GM23248 (cell line): ENCODE measurements at regions not wholly inside any gene's neighbourhood (a gene's known extent, or its start where the extent isn't known, plus 50 kb on each side); places are given as distances from the start of the nearest gene placed in this dataset.
A peak's percentile ranks its signal among the peaks of the same experiment; 100 is the strongest.

Source experiments
- DNase-seq: peaks from one replicate; pipeline ENCODE4 v3.0.0-alpha.2; 2015
- H2AFZ ChIP-seq: fragments of 200-600 bp; sonication (generic); 2 replicates; pipeline ENCODE4 v1.6.1; 2016; ENCODE audit warnings: antibody characterized with exemption
- H3F3A ChIP-seq: fragments of 200-600 bp; sonication (generic); 2 replicates; pipeline ENCODE4 v1.6.1; 2016; ENCODE audit warnings: mild to moderate bottlenecking, antibody characterized with exemption, mixed run types; ENCODE audit not compliant: insufficient read depth
- H3K27ac ChIP-seq: fragments of 200-600 bp; sonication (generic); 2 replicates; pipeline ENCODE4 v1.5.1; 2016; ENCODE audit warnings: mild to moderate bottlenecking
- H3K27me3 ChIP-seq: fragments of 200-600 bp; sonication (generic); replicated peaks from 2 replicates; pipeline ENCODE4 v1.6.1; 2016; ENCODE audit warnings: mild to moderate bottlenecking; ENCODE audit not compliant: insufficient read depth
- H3K36me3 ChIP-seq: fragments of 200-600 bp; sonication (generic); 2 replicates; pipeline ENCODE4 v1.6.1; 2016; ENCODE audit warnings: low read depth, mild to moderate bottlenecking
- H3K4me1 ChIP-seq: fragments of 200-600 bp; sonication (generic); 2 replicates; pipeline ENCODE4 v1.6.1; 2016; ENCODE audit warnings: mild to moderate bottlenecking; ENCODE audit not compliant: insufficient read depth
- H3K4me2 ChIP-seq: fragments of 200-600 bp; sonication (generic); one replicate; pipeline ENCODE4 v1.6.1; 2016; ENCODE audit warnings: mild to moderate bottlenecking; ENCODE audit not compliant: unreplicated experiment
- H3K4me3 ChIP-seq: fragments of 200-600 bp; sonication (generic); 2 replicates; pipeline ENCODE4 v1.5.1; 2016; ENCODE audit warnings: mild to moderate bottlenecking
- H3K79me2 ChIP-seq: fragments of 200-600 bp; sonication (generic); 2 replicates; pipeline ENCODE4 v1.6.1; 2016; ENCODE audit warnings: mild to moderate bottlenecking; ENCODE audit not compliant: insufficient read depth
- H3K9ac ChIP-seq: fragments of 200-600 bp; sonication (generic); 2 replicates; pipeline ENCODE4 v1.6.1; 2016; ENCODE audit warnings: mild to moderate bottlenecking
- H3K9me2 ChIP-seq: fragments of 200-600 bp; sonication (generic); 2 replicates; pipeline ENCODE4 v1.6.1; 2016; ENCODE audit warnings: mixed run types, mild to moderate bottlenecking, moderate library complexity; ENCODE audit not compliant: insufficient read depth
- H3K9me3 ChIP-seq: fragments of 200-600 bp; sonication (generic); one replicate; pipeline ENCODE4 v1.6.1; 2017; ENCODE audit warnings: low read depth
- H4K20me1 ChIP-seq: fragments of 200-600 bp; sonication (generic); 2 replicates; pipeline ENCODE4 v1.6.0; 2016; ENCODE audit not compliant: insufficient read depth
- EZH2 ChIP-seq: fragments of 200-600 bp; sonication (generic); IDR thresholded peaks from 2 replicates; pipeline ENCODE4 v1.6.1; 2018; ENCODE audit warnings: antibody characterized with exemption, mild to moderate bottlenecking; ENCODE audit not compliant: insufficient read depth, poor library complexity, severe bottlenecking
- EZH2phosphoT487 ChIP-seq: fragments of 200-600 bp; sonication (generic); IDR thresholded peaks from 2 replicates; pipeline ENCODE4 v1.6.1; 2018; ENCODE audit warnings: antibody characterized with exemption, moderate library complexity, mild to moderate bottlenecking, low read depth; ENCODE audit not compliant: insufficient read depth
- WGBS, 2 experiments: methylation state at CpG; one replicate each; pipeline ENCODE4 v1.1.6; 2015 to 2017; ENCODE audit warnings: low lambda C conversion rate in 2 of 2, low coverage in 1 of 2; ENCODE audit errors: missing lambda C conversion rate in 2 of 2; 5-methylcytosine and 5-hydroxymethylcytosine counted together
- in situ Hi-C: fragments of 300-500 bp; cut with MboI; formaldehyde crosslinking; loops from 2 replicates; pipeline ENCODE4 v1.15.0; 2020

DNA sequence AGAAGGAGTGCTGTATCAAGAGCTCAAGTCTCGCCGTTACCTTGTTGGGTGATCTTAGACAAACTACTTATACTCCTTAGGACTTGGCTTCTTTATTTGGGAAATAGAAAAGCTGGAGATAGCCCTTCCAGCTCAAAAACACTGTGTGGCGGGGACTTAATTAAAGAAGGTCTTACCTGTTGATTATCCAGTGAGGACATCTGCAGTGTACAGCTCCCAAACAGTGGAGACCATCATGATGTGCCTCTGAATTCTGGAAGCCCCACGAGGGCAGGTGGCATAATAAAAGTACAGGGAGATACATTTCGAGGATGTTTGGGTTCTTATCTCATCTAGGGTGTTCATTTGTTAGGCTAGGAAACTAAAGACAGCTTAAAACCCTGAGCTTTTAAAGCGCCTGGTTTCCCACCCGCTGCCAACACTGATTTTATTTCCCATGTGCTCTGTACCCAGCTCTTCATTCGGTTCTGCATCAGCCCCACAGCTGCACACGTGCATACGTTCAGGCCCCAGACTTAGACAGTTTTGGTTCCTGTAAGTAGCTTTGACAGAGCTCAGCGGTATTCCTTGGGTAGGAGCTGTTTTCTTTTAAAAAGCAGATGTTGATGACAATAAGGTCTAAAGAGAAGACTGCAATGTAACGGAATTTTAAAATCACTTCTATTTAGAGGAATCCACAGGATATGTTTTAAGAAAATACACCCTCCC, 80.5 kb upstream of the SIX2 start:
- Histone ChIP-seq H4K20me1 (no peaks in the 10 kb centered on the region), H3K36me3 (no peaks in the 10 kb centered on the region), H3K4me1 (no peaks in the 10 kb centered on the region), H3K9ac (no peak overlapping the region), H3K4me2 (no peak overlapping the region), H3K4me3 (no peak overlapping the region), H3K27me3 (peaks cover 36% of the 10 kb centered on the region), H3F3A (no peaks in the 10 kb centered on the region), H3K27ac (no peak overlapping the region), H3K9me3 (no peaks in the 10 kb centered on the region), H3K9me2 (no peaks in the 10 kb centered on the region), H2AFZ (no peak overlapping the region), H3K79me2 (no peaks in the 10 kb centered on the region)
- TF ChIP-seq EZH2phosphoT487 (no peak), EZH2 (no peak)
- in situ Hi-C loops: no loop called here
- DNase-seq: no peak
- 49 to 51% methylated on average over 12 of the region's 12 CpGs for WGBS, 2 experiments

- TF ChIP-seq EZH2phosphoT487 (no peak), EZH2 (no peak)
- Histone ChIP-seq H3K27me3 (peaks cover 31% of the 10 kb centered on the region), H3K27ac (no peak overlapping the region), H3K4me1 (no peaks in the 10 kb centered on the region), H2AFZ (no peak overlapping the region), H3K36me3 (no peaks in the 10 kb centered on the region), H3K9me3 (no peaks in the 10 kb centered on the region), H3K9me2 (no peaks in the 10 kb centered on the region), H3F3A (no peaks in the 10 kb centered on the region), H3K4me2 (no peak overlapping the region), H3K4me3 (no peak overlapping the region), H3K79me2 (no peaks in the 10 kb centered on the region), H3K9ac (no peak overlapping the region), H4K20me1 (no peaks in the 10 kb centered on the region)
- WGBS, 2 experiments: 67 to 74% methylated on average over 4 of the region's 4 CpGs
- no peak for DNase-seq
- in situ Hi-C loops: no loop called here
These were observed 76.2 kb upstream of the SIX2 start for GRCh38 chr2:45085487-45085886.

DNA sequence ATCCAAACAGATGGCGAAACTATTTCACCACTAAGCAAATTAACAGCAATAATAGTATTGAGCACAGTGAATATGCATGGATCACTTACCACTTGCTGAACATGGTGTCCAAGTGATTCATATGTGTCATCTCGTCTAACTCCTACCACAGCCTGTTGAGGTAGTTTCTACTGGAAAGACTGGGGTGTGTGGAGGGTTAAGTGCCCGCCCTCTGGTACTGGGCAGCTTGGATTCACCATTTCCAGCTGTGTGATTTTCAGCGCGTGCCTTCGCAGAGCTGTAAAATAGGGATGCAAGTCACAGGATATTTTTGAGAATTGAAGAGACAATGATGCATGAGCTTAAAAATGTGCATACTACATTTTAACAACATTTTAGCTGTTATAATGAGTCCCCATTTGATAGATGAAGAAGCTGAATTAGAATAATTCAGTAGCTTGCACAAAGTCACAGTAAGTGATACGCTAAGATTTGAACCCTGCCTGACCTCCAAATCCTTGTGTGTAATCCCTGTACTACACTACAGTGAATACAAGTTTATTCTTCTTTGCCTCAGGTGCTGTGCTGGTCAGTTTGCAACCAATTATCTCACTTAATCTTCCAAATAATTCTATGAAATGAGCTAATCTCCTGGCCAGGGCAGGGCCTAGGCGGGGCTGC, 75.2 kb upstream of the SIX2 start:
- H3K4me1 ChIP-seq: no peaks in the 10 kb centered on the region
- TF ChIP-seq EZH2phosphoT487 (no peak), EZH2 (no peak)
- no peak overlapping the region for H2AFZ ChIP-seq
- no peak overlapping the region for H3K27ac ChIP-seq
- DNase-seq: no peak
- H3K4me2 ChIP-seq: no peak overlapping the region
- no peaks in the 10 kb centered on the region for H4K20me1 ChIP-seq
- no peak overlapping the region for H3K4me3 ChIP-seq
- H3K36me3 ChIP-seq: no peaks in the 10 kb centered on the region
- 68 to 73% methylated on average over 8 of the region's 8 CpGs for WGBS, 2 experiments
- no peaks in the 10 kb centered on the region for H3K9me3 ChIP-seq
- H3K79me2 ChIP-seq: no peaks in the 10 kb centered on the region
- no peak overlapping the region for H3K9ac ChIP-seq
- in situ Hi-C loops: no loop called here
- H3F3A ChIP-seq: no peaks in the 10 kb centered on the region
- H3K9me2 ChIP-seq: no peaks in the 10 kb centered on the region
- peaks cover 24% of the 10 kb centered on the region for H3K27me3 ChIP-seq

DNA sequence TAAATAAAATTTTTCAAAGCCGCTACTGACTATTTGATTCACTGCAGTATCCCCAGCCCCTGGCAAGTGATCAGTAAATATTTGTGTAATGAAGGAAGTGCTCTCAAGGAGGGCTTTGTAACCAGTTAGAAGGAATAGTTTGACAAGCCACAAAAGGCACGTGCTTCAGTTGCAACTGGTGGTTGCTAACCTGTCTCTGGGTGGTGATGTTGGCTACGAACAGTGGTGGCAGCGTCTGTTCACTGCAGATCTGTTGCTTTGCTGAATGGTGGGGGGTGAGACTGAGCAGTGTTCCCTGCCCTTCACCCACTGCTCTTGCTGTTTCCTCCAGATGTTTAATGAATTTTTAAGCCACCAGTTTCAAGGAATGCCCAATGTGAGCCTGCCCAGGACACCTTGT, 73.9 kb upstream of the SIX2 start:
- Histone ChIP-seq H3K4me1 (no peaks in the 10 kb centered on the region), H3F3A (no peaks in the 10 kb centered on the region), H3K4me3 (no peak overlapping the region), H2AFZ (no peak overlapping the region), H3K36me3 (no peaks in the 10 kb centered on the region), H4K20me1 (no peaks in the 10 kb centered on the region), H3K27me3 (peaks cover 24% of the 10 kb centered on the region), H3K79me2 (no peaks in the 10 kb centered on the region), H3K9me2 (no peaks in the 10 kb centered on the region), H3K4me2 (no peak overlapping the region), H3K9ac (no peak overlapping the region), H3K9me3 (no peaks in the 10 kb centered on the region), H3K27ac (no peak overlapping the region)
- in situ Hi-C loops: no loop called here
- 18 to 21% methylated on average over 4 of the region's 4 CpGs for WGBS, 2 experiments
- TF ChIP-seq EZH2phosphoT487 (no peak), EZH2 (no peak)
- peak; percentile 9 for DNase-seq
